Lung (tissue), 11 donors: ENCODE measurements at regions not wholly inside any gene's neighbourhood (a gene's known extent, or its start where the extent isn't known, plus 50 kb on each side); places are given as distances from the start of the nearest gene placed in this dataset.

ENCODE experiments used
- ATAC-seq: fragments of 200-7000 bp; cut with Tn5 transposase; one replicate; pipeline ENCODE4 v1.9.1; 2020; ENCODE audit warnings: moderate number of reproducible peaks; ENCODE audit not compliant: insufficient read depth, low FRiP score
- DNase-seq, 3 donors: peaks; one replicate each; pipeline ENCODE4 v3.0.0-alpha.2; 2013 to 2017
- H3K27ac ChIP-seq, 2 donors: one replicate each; pipeline ENCODE4 v1.5.1; 2013; ENCODE audit warnings: mild to moderate bottlenecking in 2 of 2, moderate library complexity in 2 of 2, control low read depth in 1 of 2, inconsistent platforms in 1 of 2, low read depth in 1 of 2, low read length in 1 of 2
- H3K27me3 ChIP-seq, 3 donors: one replicate each; pipeline ENCODE4 v1.5.1; 2013; ENCODE audit warnings: low read length in 2 of 3; ENCODE audit not compliant: control insufficient read depth in 3 of 3, insufficient read depth in 3 of 3
- H3K36me3 ChIP-seq, 4 donors: one replicate each; pipeline ENCODE4 v1.5.1; 2013; ENCODE audit warnings: low read length in 4 of 4, mild to moderate bottlenecking in 1 of 4, moderate library complexity in 1 of 4; ENCODE audit not compliant: control insufficient read depth in 4 of 4, insufficient read depth in 4 of 4
- H3K4me1 ChIP-seq, 5 donors: one replicate each; pipeline ENCODE4 v1.5.1; 2013; ENCODE audit warnings: low read length in 5 of 5, mild to moderate bottlenecking in 2 of 5, moderate library complexity in 1 of 5; ENCODE audit not compliant: control insufficient read depth in 5 of 5, insufficient read depth in 5 of 5
- H3K4me3 ChIP-seq: one replicate; pipeline ENCODE4 v1.5.1; 2013; ENCODE audit warnings: mild to moderate bottlenecking, control low read depth, moderate library complexity
- H3K9ac ChIP-seq, 2 donors: one replicate each; pipeline ENCODE4 v1.5.1; 2013; ENCODE audit warnings: low read length in 2 of 2, control low read depth in 1 of 2; ENCODE audit not compliant: insufficient read depth in 1 of 2
- H3K9me3 ChIP-seq, 4 donors: one replicate each; pipeline ENCODE4 v1.5.1; 2013; ENCODE audit warnings: low read length in 3 of 4, mild to moderate bottlenecking in 1 of 4, moderate library complexity in 1 of 4; ENCODE audit not compliant: control insufficient read depth in 4 of 4, insufficient read depth in 3 of 4
- CTCF ChIP-seq: IDR thresholded peaks from 2 replicates; pipeline ENCODE4 v1.5.1; 2012; ENCODE audit warnings: mild to moderate bottlenecking; ENCODE audit errors: control extremely low read depth, extremely low read depth
- WGBS, 2 donors: extraction: QIAGEN DNeasy Blood & Tissue Kit; methylation state at CpG; one replicate each; pipeline ENCODE4 v1.1.7; 2013; 5-methylcytosine and 5-hydroxymethylcytosine counted together
- donor health status: control.
- donor health status: control.
- donor health status: Bipolar disorder and iron deficiency.
- donor health status: healthy.
- donor health status: DM: yes; HTN: yes; CAD: no.

GRCh38 chr18:22684268-22684667 lies 248.9 kb upstream of the RBBP8 start:
- H3K27ac ChIP-seq = no peak overlapping the region
- no peak for TF ChIP-seq CTCF
- DNase-seq (no peak), ATAC-seq (no peak)
- peaks cover 0 to 2% (median 0%) of the 10 kb centered on the region in 4 donors for H3K9me3 ChIP-seq
- H3K4me3 ChIP-seq = no peak overlapping the region
- no peaks in the 10 kb centered on the region for H3K36me3 ChIP-seq
- H3K9ac ChIP-seq = no peak overlapping the region
- WGBS, 2 donors = 92 to 95% methylated on average over 2 of the region's 2 CpGs
- no peaks in the 10 kb centered on the region for H3K27me3 ChIP-seq
- H3K4me1 ChIP-seq = peaks cover 0 to 41% (median 10%) of the 10 kb centered on the region in 5 donors

GRCh38 chr18:22685788-22686187 lies 247.3 kb upstream of the RBBP8 start:
- no peak overlapping the region for H3K9ac ChIP-seq
- H3K27me3 ChIP-seq = no peaks in the 10 kb centered on the region
- TF ChIP-seq CTCF = no peak
- 94 to 95% methylated on average over 2 of the region's 2 CpGs for WGBS, 2 donors
- peaks cover 0 to 2% (median 0%) of the 10 kb centered on the region in 4 donors for H3K9me3 ChIP-seq
- H3K4me1 ChIP-seq = peaks cover 3 to 47% (median 17%) of the 10 kb centered on the region in 5 donors
- no peaks in the 10 kb centered on the region for H3K36me3 ChIP-seq
- ATAC-seq = no peak
- H3K27ac ChIP-seq = no peak overlapping the region
- no peak for DNase-seq
- no peak overlapping the region for H3K4me3 ChIP-seq

- H3K4me3 ChIP-seq = no peak overlapping the region
- TF ChIP-seq CTCF = no peak
- ATAC-seq = no peak
These were observed 245.0 kb upstream of the RBBP8 start for GRCh38 chr18:22687892-22688680.

More at GRCh38 chr18:22687892-22688680, 245.0 kb upstream of the RBBP8 start:
- H3K27me3 ChIP-seq = no peaks in the 10 kb centered on the region
- DNase-seq = no peak
- 60 to 62% methylated on average over 3 of the region's 3 CpGs for WGBS, 2 donors
- H3K9ac ChIP-seq = no peak overlapping the region
- no peak overlapping the region for H3K27ac ChIP-seq
- H3K36me3 ChIP-seq = no peaks in the 10 kb centered on the region
- H3K4me1 ChIP-seq = peaks cover under 1 to 47% (median 7%) of the 10 kb centered on the region in 5 donors
- H3K9me3 ChIP-seq = peaks cover 0 to 2% (median 0%) of the 10 kb centered on the region in 4 donors
